Gastrocnemius medialis (tissue), 4 donors: ENCODE measurements at regions not wholly inside any gene's neighbourhood (a gene's known extent, or its start where the extent isn't known, plus 50 kb on each side); places are given as distances from the start of the nearest gene placed in this dataset.

Source experiments
- ATAC-seq, 2 donors: fragments of 150-250 bp; one replicate each; pipeline ENCODE4 v1.9.1; 2016
- DNase-seq, 2 donors: peaks; one replicate each; pipeline ENCODE4 v3.0.0-alpha.2; 2019
- H3K27ac ChIP-seq, 4 donors: fragments of 200-600 bp; sonication (generic); 1 replicate in 1 of 4; 2 replicates in 3 of 4; pipeline ENCODE4 v1.5.1; 2016 to 2018; ENCODE audit warnings: mild to moderate bottlenecking in 2 of 4, moderate library complexity in 1 of 4
- H3K27me3 ChIP-seq, 3 donors: fragments of 200-600 bp; sonication (generic) in 2 of 3; 1 replicate in 1 of 3; 2 replicates in 2 of 3; pipeline versions ENCODE4 v1.5.1 to v1.6.0; 2016 to 2019; ENCODE audit warnings: mild to moderate bottlenecking in 1 of 3, moderate library complexity in 1 of 3
- H3K36me3 ChIP-seq, 2 donors: fragments of 200-600 bp; sonication (generic) in 1 of 2; one replicate each; pipeline ENCODE4 v1.5.1; 2017 to 2018
- H3K4me1 ChIP-seq, 2 donors: fragments of 200-600 bp; sonication (generic) in 1 of 2; one replicate each; pipeline ENCODE4 v1.5.1; 2016 to 2017; ENCODE audit warnings: mild to moderate bottlenecking in 2 of 2
- H3K4me3 ChIP-seq, 4 donors: fragments of 200-600 bp; sonication (generic) in 3 of 4; 1 replicate in 1 of 4; 2 replicates in 3 of 4; pipeline ENCODE4 v1.5.1; 2016 to 2019; ENCODE audit warnings: mild to moderate bottlenecking in 2 of 4
- H3K9me3 ChIP-seq, 3 donors: fragments of 200-600 bp; sonication (generic) in 2 of 3; 1 replicate in 1 of 3; 2 replicates in 2 of 3; pipeline ENCODE4 v1.5.1; 2016 to 2019
- POLR2A ChIP-seq, 2 donors: fragments of 450-650 bp; IDR thresholded peaks; one replicate each; pipeline ENCODE4 v1.6.1; 2017; ENCODE audit warnings: antibody characterized with exemption in 2 of 2, mild to moderate bottlenecking in 2 of 2, moderate library complexity in 2 of 2
- in situ Hi-C, 4 donors: fragments of 200-750 bp; cut with MboI; loops; one replicate each; pipeline versions ENCODE4 v1.15.0 to v1.8.0; 2017; ENCODE audit warnings: low sequenced_read_pairs in 4 of 4
- intact Hi-C: fragments of 100-400 bp; cut with DNase I; formaldehyde crosslinking; loops from one replicate; pipeline ENCODE4 v1.15.1; 2023; ENCODE audit warnings: low total_unique reads
- TF ChIP-seq, protein P1 (sequence below), 5 experiments: fragments of 450-650 bp in 3 of 5; fragments of 200-600 bp in 2 of 5; sonication (generic) in 2 of 5; IDR thresholded peaks in 4 of 5; conservative IDR thresholded peaks in 1 of 5; 1 replicate in 4 of 5; 2 replicates in 1 of 5; pipeline ENCODE4 v1.5.1; 2016 to 2019; ENCODE audit warnings: antibody characterized with exemption in 5 of 5, mild to moderate bottlenecking in 3 of 5, moderate library complexity in 3 of 5

DNA sequence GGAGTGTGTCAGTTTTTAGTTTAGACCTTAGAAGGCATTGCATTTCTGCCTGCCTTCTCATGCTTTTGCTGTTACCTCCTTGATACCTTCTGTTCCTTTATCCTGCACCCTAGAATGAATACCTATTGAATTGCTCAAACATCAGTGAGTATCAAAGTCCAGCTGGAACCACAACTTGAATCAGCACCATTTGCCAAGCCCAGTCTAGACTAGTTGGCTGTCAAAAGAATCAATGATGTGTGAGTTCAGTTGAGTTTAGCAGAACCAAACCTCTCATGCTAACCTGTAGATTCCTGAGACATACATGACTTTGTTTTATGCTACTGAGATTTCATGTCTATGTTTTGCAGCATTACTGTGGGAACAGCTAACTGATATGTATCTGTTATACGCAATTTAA, 116.6 kb downstream of the FAM170A start:
- no peaks in the 10 kb centered on the region for H3K4me1 ChIP-seq
- no peak for ATAC-seq
- no peak for TF ChIP-seq POLR2A (IDR thresholded peaks at IDR 0.05)
- TF ChIP-seq, protein P1, sequence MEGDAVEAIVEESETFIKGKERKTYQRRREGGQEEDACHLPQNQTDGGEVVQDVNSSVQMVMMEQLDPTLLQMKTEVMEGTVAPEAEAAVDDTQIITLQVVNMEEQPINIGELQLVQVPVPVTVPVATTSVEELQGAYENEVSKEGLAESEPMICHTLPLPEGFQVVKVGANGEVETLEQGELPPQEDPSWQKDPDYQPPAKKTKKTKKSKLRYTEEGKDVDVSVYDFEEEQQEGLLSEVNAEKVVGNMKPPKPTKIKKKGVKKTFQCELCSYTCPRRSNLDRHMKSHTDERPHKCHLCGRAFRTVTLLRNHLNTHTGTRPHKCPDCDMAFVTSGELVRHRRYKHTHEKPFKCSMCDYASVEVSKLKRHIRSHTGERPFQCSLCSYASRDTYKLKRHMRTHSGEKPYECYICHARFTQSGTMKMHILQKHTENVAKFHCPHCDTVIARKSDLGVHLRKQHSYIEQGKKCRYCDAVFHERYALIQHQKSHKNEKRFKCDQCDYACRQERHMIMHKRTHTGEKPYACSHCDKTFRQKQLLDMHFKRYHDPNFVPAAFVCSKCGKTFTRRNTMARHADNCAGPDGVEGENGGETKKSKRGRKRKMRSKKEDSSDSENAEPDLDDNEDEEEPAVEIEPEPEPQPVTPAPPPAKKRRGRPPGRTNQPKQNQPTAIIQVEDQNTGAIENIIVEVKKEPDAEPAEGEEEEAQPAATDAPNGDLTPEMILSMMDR (IDR thresholded peaks at IDR 0.05 in 4 of 5, conservative IDR thresholded peaks at IDR 0.05 in 1 of 5): no peak
- intact Hi-C loops: no loop called here
- H3K9me3 ChIP-seq: no peaks in the 10 kb centered on the region
- in situ Hi-C loops: no loop called here
- H3K4me3 ChIP-seq: no peak overlapping the region
- H3K36me3 ChIP-seq: no peaks in the 10 kb centered on the region
- no peak for DNase-seq
- no peak overlapping the region for H3K27ac ChIP-seq
- no peaks in the 10 kb centered on the region for H3K27me3 ChIP-seq

GRCh38 chr5:119746984-119747383, 117.6 kb downstream of the FAM170A start:
- Histone ChIP-seq H3K27me3 (no peaks in the 10 kb centered on the region), H3K4me1 (no peaks in the 10 kb centered on the region), H3K4me3 (no peak overlapping the region), H3K9me3 (no peaks in the 10 kb centered on the region), H3K27ac (no peak overlapping the region), H3K36me3 (no peaks in the 10 kb centered on the region)
- TF ChIP-seq, protein P1 (IDR thresholded peaks at IDR 0.05 in 4 of 5, conservative IDR thresholded peaks at IDR 0.05 in 1 of 5): no peak
- DNase-seq: no peak
- in situ Hi-C loops (no loop called here), intact Hi-C loops (no loop called here)
- ATAC-seq: no peak

GRCh38 chr5:119750887-119751733, 121.8 kb downstream of the FAM170A start:
- Histone ChIP-seq H3K9me3 (no peaks in the 10 kb centered on the region), H3K27ac (no peak overlapping the region), H3K36me3 (no peaks in the 10 kb centered on the region), H3K4me1 (no peaks in the 10 kb centered on the region), H3K27me3 (no peaks in the 10 kb centered on the region), H3K4me3 (no peak overlapping the region)
- no peak for TF ChIP-seq POLR2A (IDR thresholded peaks at IDR 0.05)
- TF ChIP-seq, protein P1 (IDR thresholded peaks at IDR 0.05 in 4 of 5, conservative IDR thresholded peaks at IDR 0.05 in 1 of 5): no peak
- in situ Hi-C loops (no loop called here), intact Hi-C loops (no loop called here)
- DNase-seq (no peak), ATAC-seq (no peak)

GRCh38 chr5:119751734-119752094, 122.4 kb downstream of the FAM170A start:
- DNase-seq (no peak), ATAC-seq (no peak)
- Histone ChIP-seq H3K27me3 (no peaks in the 10 kb centered on the region), H3K9me3 (no peaks in the 10 kb centered on the region), H3K36me3 (no peaks in the 10 kb centered on the region), H3K4me3 (no peak overlapping the region), H3K27ac (no peak overlapping the region), H3K4me1 (no peaks in the 10 kb centered on the region)
- TF ChIP-seq, protein P1 (IDR thresholded peaks at IDR 0.05 in 4 of 5, conservative IDR thresholded peaks at IDR 0.05 in 1 of 5): no peak
- TF ChIP-seq POLR2A (IDR thresholded peaks at IDR 0.05): no peak
- in situ Hi-C loops: no loop called here
- intact Hi-C loops: no loop called here
